Heart right ventricle (tissue), 16 donors: ENCODE measurements at regions not wholly inside any gene's neighbourhood (a gene's known extent, or its start where the extent isn't known, plus 50 kb on each side); places are given as distances from the start of the nearest gene placed in this dataset.

Experiments used
- ATAC-seq, 8 donors: fragments of 200-7000 bp; cut with Tn5 transposase; one replicate each; pipeline ENCODE4 v1.9.1; 2020; ENCODE audit warnings: mild to moderate bottlenecking in 8 of 8, moderate library complexity in 8 of 8, moderate number of reproducible peaks in 1 of 8
- DNase-seq, 2 donors: peaks; one replicate each; pipeline ENCODE4 v3.0.0-alpha.2; 2020
- H3K27ac ChIP-seq, 10 donors: fragments of 200-600 bp; sonication (generic) in 2 of 10; one replicate each; pipeline versions ENCODE4 v1.5.0 to v1.8.0; 2020 to 2022; ENCODE audit warnings: mild to moderate bottlenecking in 3 of 10
- H3K27me3 ChIP-seq, 7 donors: fragments of 200-600 bp; one replicate each; pipeline ENCODE4 v1.8.0; 2021 to 2022; ENCODE audit warnings: mild to moderate bottlenecking in 2 of 7
- H3K36me3 ChIP-seq, 9 donors: fragments of 200-600 bp; sonication (generic) in 1 of 9; one replicate each; pipeline versions ENCODE4 v1.5.0 to v1.8.0; 2020 to 2022; ENCODE audit warnings: mild to moderate bottlenecking in 2 of 9
- H3K4me1 ChIP-seq, 9 donors: fragments of 200-600 bp; sonication (generic) in 1 of 9; one replicate each; pipeline versions ENCODE4 v1.5.0 to v1.8.0; 2020 to 2022; ENCODE audit warnings: mild to moderate bottlenecking in 4 of 9
- H3K4me3 ChIP-seq, 10 donors: fragments of 200-600 bp; sonication (generic) in 2 of 10; one replicate each; pipeline versions ENCODE4 v1.5.0 to v1.8.0; 2020 to 2022; ENCODE audit warnings: mild to moderate bottlenecking in 7 of 10, moderate library complexity in 2 of 10
- H3K9me3 ChIP-seq, 11 donors: fragments of 200-600 bp in 10 of 11; sonication (generic) in 2 of 11; one replicate each; pipeline versions ENCODE4 v1.5.0 to v1.8.0; 2013 to 2022; ENCODE audit warnings: mild to moderate bottlenecking in 2 of 11, control low read depth in 1 of 11, moderate library complexity in 1 of 11
- CTCF ChIP-seq, 9 donors: fragments of 200-600 bp; sonication (generic) in 2 of 9; IDR thresholded peaks; one replicate each; pipeline versions ENCODE4 v1.5.0 to v1.8.0; 2021 to 2022; ENCODE audit warnings: antibody characterized with exemption in 9 of 9, mild to moderate bottlenecking in 5 of 9, moderate library complexity in 1 of 9
- WGBS, 2 donors: extraction: QIAGEN DNeasy Blood & Tissue Kit; methylation state at CpG; one replicate each; pipeline ENCODE4 v1.1.7; 2013; ENCODE audit warnings: inconsistent platforms in 1 of 2; 5-methylcytosine and 5-hydroxymethylcytosine counted together
- intact Hi-C, 10 donors: fragments of 100-400 bp; cut with DNase I; formaldehyde crosslinking; loops; one replicate each; pipeline versions ENCODE4 v1.11.1 to v1.14.2; 2022
- donor health status: Arrhythmogenic right ventricular cardiomyopathy.
- donor health status: ischemic (EF 13 %, LVEDD 7.1; RV severe dilation, severe dysfunction).
- donor health status: healthy with polysubstance abuse.
- donor health status: DM: no; HTN: yes; CAD: no.
- donor health status: DM: no; HTN: no; CAD: no.
- donor health status: ischemic (EF 25% LVEDD 6.9; RV normal size, moderate dysfunction).
- donor health status: ischemic (EF 25% LVEDD 5.7; RV mildly dilated, moderate dysfunction).
- donor health status: healthy.
- donor health status: DM: yes; HTN: yes; CAD: no.
- donor health status: Ischemic cardiomyopathy.
- donor health status: ischemic (EF 35%, LVEDD 5.7; RV mildly dilated, moderate dysfunction).
- donor health status: nonischemic (EF 11% LVEDD 7.7; RV severe dilation, severe dysfunction).
- donor health status: DM: yes; HTN: yes; CAD: no.
- donor health status: PGD.
- donor health status: ischemic (EF 29% LVEDD 5.4; RV normal size, mild dysfunction).
- donor health status: nonischemic (EF 23%, LVEDD 6.1; RV moderate dilation, normal function).

GRCh38 chr16:35516551-35516950, 2057.1 kb downstream of the TP53TG3F start:
- Histone ChIP-seq H3K27me3 (peaks cover 0 to 13% (median 3%) of the 10 kb centered on the region in 7 donors), H3K4me3 (no peak overlapping the region), H3K36me3 (no peaks in the 10 kb centered on the region), H3K27ac (no peak overlapping the region), H3K9me3 (peaks cover 0 to 39% (median 3%) of the 10 kb centered on the region in 11 donors), H3K4me1 (no peaks in the 10 kb centered on the region)
- TF ChIP-seq CTCF (IDR thresholded peaks at IDR 0.05): no peak
- no peak for ATAC-seq
- intact Hi-C loops: no loop called here
- no peak for DNase-seq

GRCh38 chr16:35516971-35517370, 2057.6 kb downstream of the TP53TG3F start:
- Histone ChIP-seq H3K36me3 (no peaks in the 10 kb centered on the region), H3K27me3 (peaks cover 0 to 13% (median under 1%) of the 10 kb centered on the region in 7 donors), H3K9me3 (peaks cover 0 to 37% (median 3%) of the 10 kb centered on the region in 11 donors), H3K4me1 (no peaks in the 10 kb centered on the region), H3K4me3 (no peak overlapping the region), H3K27ac (no peak overlapping the region)
- TF ChIP-seq CTCF (IDR thresholded peaks at IDR 0.05): no peak
- 62 to 66% methylated on average over 8 of the region's 8 CpGs for WGBS, 2 donors
- DNase-seq (no peak), ATAC-seq (no peak)
- intact Hi-C loops: no loop called here

GRCh38 chr16:35523991-35524390, 2064.6 kb downstream of the TP53TG3F start:
- ATAC-seq (no peak), DNase-seq (no peak)
- peaks cover 0 to 28% (median 0%) of the 10 kb centered on the region in 11 donors for H3K9me3 ChIP-seq
- no peak overlapping the region for H3K27ac ChIP-seq
- intact Hi-C loops: loop anchor here in 1 of 10 donors (5.0 kb wide), 1 partner anchor 33 kb away; no protein-coding TSS in a partner anchor
- H3K27me3 ChIP-seq: peaks cover 0 to 9% (median 0%) of the 10 kb centered on the region in 7 donors
- no peaks in the 10 kb centered on the region for H3K36me3 ChIP-seq
- H3K4me1 ChIP-seq: no peaks in the 10 kb centered on the region
- TF ChIP-seq CTCF (IDR thresholded peaks at IDR 0.05): no peak
- no peak overlapping the region for H3K4me3 ChIP-seq

- no peak for DNase-seq
- intact Hi-C loops: no loop called here
- WGBS, 2 donors: 74 to 77% methylated on average over 26 of the region's 26 CpGs
- H3K36me3 ChIP-seq: no peaks in the 10 kb centered on the region
- no peak overlapping the region for H3K4me3 ChIP-seq
- H3K27me3 ChIP-seq: peaks cover 0 to 8% (median 0%) of the 10 kb centered on the region in 7 donors
- TF ChIP-seq CTCF (IDR thresholded peaks at IDR 0.05): no peak
- peaks cover 0 to 25% (median 0%) of the 10 kb centered on the region in 11 donors for H3K9me3 ChIP-seq
- H3K27ac ChIP-seq: no peak overlapping the region
- ATAC-seq: no peak
- H3K4me1 ChIP-seq: no peaks in the 10 kb centered on the region
Observed at GRCh38 chr16:35525979-35526590, 2066.7 kb downstream of the TP53TG3F start.
